ENCODE measurements at regions not wholly inside any gene's neighbourhood (a gene's known extent, or its start where the extent isn't known, plus 50 kb on each side); places are given as distances from the start of the nearest gene placed in this dataset.
"Not testable (repeated sequence)": the region's sequence is repeated elsewhere in the genome, so short reads cannot be mapped to it uniquely, and the experiment has no call there.

DNA sequence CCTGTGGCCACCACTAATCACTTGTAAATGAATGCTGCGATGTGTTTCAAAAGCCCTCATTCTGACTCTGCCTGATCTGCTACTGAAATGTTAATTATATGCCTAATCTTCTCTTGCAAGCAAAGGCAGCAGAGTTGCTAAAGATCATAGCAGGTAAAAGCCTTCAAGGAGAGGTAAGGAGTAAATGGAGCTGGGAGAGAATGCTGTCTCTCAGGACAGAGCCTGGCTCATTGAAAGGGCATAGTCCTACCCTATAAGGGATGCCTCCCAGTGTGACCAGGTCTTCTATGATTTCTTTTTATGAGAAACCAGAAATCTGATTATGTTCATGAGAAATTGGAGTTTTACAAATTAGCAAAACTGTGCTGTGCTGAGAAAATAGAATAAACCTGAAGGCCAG lies 88.2 kb upstream of the ZNF658 start:
- H3K4me1 ChIP-seq (ENCODE audit: control insufficient read depth in 1 of 2, insufficient read depth in 2 of 2, low read length in 2 of 2); H3K4me3 ChIP-seq (replicated peaks in 1 of 2; ENCODE audit: low read depth in 1 of 2, low read length in 2 of 2); H3K36me3 ChIP-seq (ENCODE audit: control insufficient read depth in 1 of 2, insufficient read depth in 2 of 2, low read length in 2 of 2); H3K27me3 ChIP-seq (ENCODE audit: insufficient read depth, low read length); RAD21 ChIA-PET (ENCODE audit: low non-redundant PET in 1 of 2, low total read pairs in 2 of 2, uncharacterized antibody in 2 of 2, unreplicated experiment in 2 of 2); H3K9me2 ChIP-seq (ENCODE audit: insufficient read depth); ATAC-seq; H3K9ac ChIP-seq (ENCODE audit: low read length); H3K27ac ChIP-seq (ENCODE audit: low read depth, low read length); H4K20me1 ChIP-seq (ENCODE audit: insufficient read depth); H3K79me2 ChIP-seq (ENCODE audit: insufficient read depth, low read length); DNase-seq (ENCODE audit: low read depth, low spot score); BruUV-seq (replicated peaks); H3K9me3 ChIP-seq (ENCODE audit: control insufficient read depth in 1 of 2, insufficient read depth in 1 of 2, low read depth in 1 of 2, low read length in 2 of 2); intact Hi-C loops (cut with micrococcal nuclease); H2AFZ ChIP-seq (ENCODE audit: low read depth, low read length, poor library complexity, severe bottlenecking); CTCF ChIA-PET; H3K4me2 ChIP-seq (ENCODE audit: low read length); POLR2A ChIA-PET: not testable (repeated sequence)

GRCh38 chr9:66812967-66813366 lies 87.6 kb upstream of the ZNF658 start:
- POLR2A ChIA-PET; H3K9me2 ChIP-seq (ENCODE audit: insufficient read depth); RAD21 ChIA-PET (ENCODE audit: low non-redundant PET in 1 of 2, low total read pairs in 2 of 2, uncharacterized antibody in 2 of 2, unreplicated experiment in 2 of 2); H3K79me2 ChIP-seq (ENCODE audit: insufficient read depth, low read length); BruUV-seq (replicated peaks); H3K4me2 ChIP-seq (ENCODE audit: low read length); CTCF ChIA-PET; H3K27me3 ChIP-seq (ENCODE audit: insufficient read depth, low read length); H4K20me1 ChIP-seq (ENCODE audit: insufficient read depth); intact Hi-C loops (cut with micrococcal nuclease); H3K4me1 ChIP-seq (ENCODE audit: control insufficient read depth in 1 of 2, insufficient read depth in 2 of 2, low read length in 2 of 2); H3K9me3 ChIP-seq (ENCODE audit: control insufficient read depth in 1 of 2, insufficient read depth in 1 of 2, low read depth in 1 of 2, low read length in 2 of 2); ATAC-seq; H3K27ac ChIP-seq (ENCODE audit: low read depth, low read length); H2AFZ ChIP-seq (ENCODE audit: low read depth, low read length, poor library complexity, severe bottlenecking); DNase-seq (ENCODE audit: low read depth, low spot score); H3K4me3 ChIP-seq (replicated peaks in 1 of 2; ENCODE audit: low read depth in 1 of 2, low read length in 2 of 2); H3K9ac ChIP-seq (ENCODE audit: low read length); H3K36me3 ChIP-seq (ENCODE audit: control insufficient read depth in 1 of 2, insufficient read depth in 2 of 2, low read length in 2 of 2): not testable (repeated sequence)

DNA sequence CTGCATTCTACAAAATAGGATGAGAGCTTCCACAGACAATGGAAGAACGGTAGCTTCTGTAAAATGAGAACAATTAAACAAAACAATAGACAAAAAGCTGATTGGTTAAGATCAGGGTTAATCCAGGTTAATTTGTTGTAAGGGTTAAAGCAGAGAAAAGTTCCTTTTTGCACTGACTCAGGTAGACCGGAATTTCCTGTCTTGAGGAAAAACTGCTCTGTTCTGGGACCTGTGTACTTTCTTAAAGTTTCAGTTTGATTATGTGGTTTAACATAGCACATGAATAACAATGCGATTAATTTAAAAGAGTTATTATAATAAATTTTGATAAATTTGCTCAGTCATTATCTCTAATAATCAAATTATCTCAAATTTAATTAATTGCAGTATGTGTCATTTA lies 86.5 kb upstream of the ZNF658 start:
- ATAC-seq; RAD21 ChIA-PET (ENCODE audit: low non-redundant PET in 1 of 2, low total read pairs in 2 of 2, uncharacterized antibody in 2 of 2, unreplicated experiment in 2 of 2); CTCF ChIA-PET; H3K9ac ChIP-seq (ENCODE audit: low read length); H2AFZ ChIP-seq (ENCODE audit: low read depth, low read length, poor library complexity, severe bottlenecking); BruUV-seq (replicated peaks); H3K4me2 ChIP-seq (ENCODE audit: low read length); H4K20me1 ChIP-seq (ENCODE audit: insufficient read depth); DNase-seq (ENCODE audit: low read depth, low spot score); H3K79me2 ChIP-seq (ENCODE audit: insufficient read depth, low read length); H3K9me3 ChIP-seq (ENCODE audit: control insufficient read depth in 1 of 2, insufficient read depth in 1 of 2, low read depth in 1 of 2, low read length in 2 of 2); H3K4me3 ChIP-seq (replicated peaks in 1 of 2; ENCODE audit: low read depth in 1 of 2, low read length in 2 of 2); H3K4me1 ChIP-seq (ENCODE audit: control insufficient read depth in 1 of 2, insufficient read depth in 2 of 2, low read length in 2 of 2); H3K27ac ChIP-seq (ENCODE audit: low read depth, low read length); H3K9me2 ChIP-seq (ENCODE audit: insufficient read depth); H3K27me3 ChIP-seq (ENCODE audit: insufficient read depth, low read length); POLR2A ChIA-PET; H3K36me3 ChIP-seq (ENCODE audit: control insufficient read depth in 1 of 2, insufficient read depth in 2 of 2, low read length in 2 of 2); intact Hi-C loops (cut with micrococcal nuclease): not testable (repeated sequence)

DNA sequence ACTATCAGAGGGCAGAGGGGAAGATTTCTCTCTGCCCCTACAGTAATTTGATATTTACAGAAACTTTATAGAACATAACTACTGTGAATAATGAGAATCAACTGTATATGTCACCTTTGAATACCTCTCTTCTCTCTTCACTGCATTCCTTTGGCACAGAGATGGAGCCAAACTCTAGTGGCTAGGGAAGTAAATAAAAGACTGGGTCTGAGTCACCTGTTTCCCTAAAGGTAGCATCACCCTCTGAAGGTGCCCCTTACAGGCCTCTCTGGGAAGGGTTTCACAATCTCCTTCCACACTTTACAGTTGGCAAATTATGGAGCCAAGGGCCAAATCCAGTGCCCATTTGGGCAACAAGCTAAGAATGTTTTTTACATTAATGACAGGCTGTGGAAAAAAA lies 81.0 kb upstream of the ZNF658 start:
- H2AFZ ChIP-seq (ENCODE audit: low read depth, low read length, poor library complexity, severe bottlenecking); H3K4me3 ChIP-seq (replicated peaks in 1 of 2; ENCODE audit: low read depth in 1 of 2, low read length in 2 of 2); RAD21 ChIA-PET (ENCODE audit: low non-redundant PET in 1 of 2, low total read pairs in 2 of 2, uncharacterized antibody in 2 of 2, unreplicated experiment in 2 of 2); ATAC-seq; H3K79me2 ChIP-seq (ENCODE audit: insufficient read depth, low read length); H3K9me2 ChIP-seq (ENCODE audit: insufficient read depth); H3K4me2 ChIP-seq (ENCODE audit: low read length); POLR2A ChIA-PET; H3K4me1 ChIP-seq (ENCODE audit: control insufficient read depth in 1 of 2, insufficient read depth in 2 of 2, low read length in 2 of 2); H3K27ac ChIP-seq (ENCODE audit: low read depth, low read length); H3K36me3 ChIP-seq (ENCODE audit: control insufficient read depth in 1 of 2, insufficient read depth in 2 of 2, low read length in 2 of 2); CTCF ChIA-PET; BruUV-seq (replicated peaks); H3K27me3 ChIP-seq (ENCODE audit: insufficient read depth, low read length); intact Hi-C loops (cut with micrococcal nuclease); H3K9me3 ChIP-seq (ENCODE audit: control insufficient read depth in 1 of 2, insufficient read depth in 1 of 2, low read depth in 1 of 2, low read length in 2 of 2); H3K9ac ChIP-seq (ENCODE audit: low read length); H4K20me1 ChIP-seq (ENCODE audit: insufficient read depth); DNase-seq (ENCODE audit: low read depth, low spot score): not testable (repeated sequence)

DNA sequence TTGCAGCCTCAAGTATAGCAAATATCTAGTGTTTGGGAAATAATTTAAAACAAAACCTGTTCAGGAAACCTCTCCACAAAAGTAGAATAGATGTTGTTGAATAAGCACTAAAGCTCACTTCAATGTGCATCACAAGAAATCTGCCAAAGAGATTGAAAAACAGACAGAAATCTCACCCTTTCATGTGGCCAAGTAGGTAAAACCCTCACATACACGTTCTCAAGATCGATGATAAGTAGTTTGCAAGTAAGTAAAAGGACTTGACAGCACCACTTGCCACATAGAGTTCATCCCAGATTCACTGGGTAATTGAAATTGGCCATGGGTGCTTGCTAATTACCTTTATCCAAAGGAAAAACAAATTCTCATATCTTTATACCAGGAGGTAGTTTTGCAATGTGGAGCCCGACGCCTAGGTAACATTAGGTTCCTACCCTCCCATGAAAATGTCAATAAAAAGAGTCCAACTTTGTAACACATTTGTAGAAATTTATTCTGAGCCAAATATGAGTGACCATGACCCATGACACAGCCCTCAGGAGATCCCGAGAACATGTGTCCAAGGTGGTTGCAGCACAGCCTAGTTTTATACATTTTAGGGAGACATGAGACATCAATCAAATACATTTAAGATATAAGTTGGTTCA lies 80.4 kb upstream of the ZNF658 start:
- ATAC-seq; H3K4me2 ChIP-seq (ENCODE audit: low read length); H3K4me3 ChIP-seq (replicated peaks in 1 of 2; ENCODE audit: low read depth in 1 of 2, low read length in 2 of 2); H3K9me3 ChIP-seq (ENCODE audit: control insufficient read depth in 1 of 2, insufficient read depth in 1 of 2, low read depth in 1 of 2, low read length in 2 of 2); H3K4me1 ChIP-seq (ENCODE audit: control insufficient read depth in 1 of 2, insufficient read depth in 2 of 2, low read length in 2 of 2); H2AFZ ChIP-seq (ENCODE audit: low read depth, low read length, poor library complexity, severe bottlenecking); H3K27ac ChIP-seq (ENCODE audit: low read depth, low read length); DNase-seq (ENCODE audit: low read depth, low spot score); POLR2A ChIA-PET; BruUV-seq (replicated peaks); CTCF ChIA-PET; intact Hi-C loops (cut with micrococcal nuclease); RAD21 ChIA-PET (ENCODE audit: low non-redundant PET in 1 of 2, low total read pairs in 2 of 2, uncharacterized antibody in 2 of 2, unreplicated experiment in 2 of 2); H3K79me2 ChIP-seq (ENCODE audit: insufficient read depth, low read length); H3K9me2 ChIP-seq (ENCODE audit: insufficient read depth); H3K27me3 ChIP-seq (ENCODE audit: insufficient read depth, low read length); H4K20me1 ChIP-seq (ENCODE audit: insufficient read depth); H3K9ac ChIP-seq (ENCODE audit: low read length); H3K36me3 ChIP-seq (ENCODE audit: control insufficient read depth in 1 of 2, insufficient read depth in 2 of 2, low read length in 2 of 2): not testable (repeated sequence)

All from HCT116 (cell line).